ENCODE measurements at regions not wholly inside any gene's neighbourhood (a gene's known extent, or its start where the extent isn't known, plus 50 kb on each side); places are given as distances from the start of the nearest gene placed in this dataset.
"Not testable (repeated sequence)": the region's sequence is repeated elsewhere in the genome, so short reads cannot be mapped to it uniquely, and the experiment has no call there.

DNA sequence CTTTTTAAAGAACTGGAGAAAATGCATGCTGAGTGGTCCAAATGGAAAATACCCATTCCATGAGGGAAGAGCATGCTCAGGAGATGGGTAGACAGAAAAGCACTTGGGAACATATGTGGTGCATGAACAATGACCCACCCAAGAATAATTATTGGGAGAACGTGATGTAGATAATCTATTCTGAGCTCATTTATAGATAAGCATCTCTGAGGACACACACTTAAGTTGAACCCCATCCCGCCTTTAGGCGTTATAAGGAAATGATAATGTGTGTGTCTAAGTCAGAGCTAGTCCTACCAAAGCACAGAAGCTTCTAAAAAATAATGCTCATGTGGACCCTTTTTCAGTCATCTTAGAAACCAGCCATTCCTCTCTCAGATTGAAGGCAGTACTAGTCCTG is 189.9 kb downstream of the KTN1 start:
- DNase-seq, result no peak

DNA sequence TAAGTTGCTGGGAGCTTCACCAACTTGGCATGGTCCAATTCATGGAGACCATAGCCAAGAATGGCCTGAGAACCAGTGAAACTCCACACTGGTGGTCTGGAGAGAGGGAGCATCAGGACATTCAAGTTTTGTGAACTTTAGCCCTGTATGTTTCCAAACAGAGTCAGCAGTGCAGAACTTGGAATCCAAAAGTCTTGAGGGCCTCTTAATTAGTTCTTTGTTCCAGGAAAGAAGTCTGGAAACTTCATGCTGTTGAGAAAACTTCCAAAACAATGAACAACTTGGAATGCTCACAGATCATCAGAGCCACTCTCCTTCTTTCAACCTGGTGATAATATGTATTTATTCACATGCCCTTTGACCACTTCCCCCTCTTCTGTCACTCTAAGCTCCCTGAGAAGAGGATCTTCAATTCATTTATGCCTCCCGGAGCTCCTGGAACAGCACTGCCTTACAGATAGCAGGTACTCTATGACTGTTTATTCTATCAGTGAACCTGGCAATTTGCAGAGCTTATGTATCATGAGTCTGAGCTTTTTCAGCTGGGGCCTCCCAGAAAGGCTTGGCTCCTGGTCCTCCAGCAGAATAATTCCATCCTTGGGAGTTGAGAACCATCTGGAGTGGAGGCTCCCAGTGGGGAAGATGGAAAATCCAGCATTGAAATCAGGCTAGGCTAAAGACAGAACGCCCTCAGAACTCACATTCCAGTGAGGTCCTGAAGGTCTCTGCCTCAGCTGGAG is 191.4 kb downstream of the KTN1 start:
- DNase-seq, result no peak

DNA sequence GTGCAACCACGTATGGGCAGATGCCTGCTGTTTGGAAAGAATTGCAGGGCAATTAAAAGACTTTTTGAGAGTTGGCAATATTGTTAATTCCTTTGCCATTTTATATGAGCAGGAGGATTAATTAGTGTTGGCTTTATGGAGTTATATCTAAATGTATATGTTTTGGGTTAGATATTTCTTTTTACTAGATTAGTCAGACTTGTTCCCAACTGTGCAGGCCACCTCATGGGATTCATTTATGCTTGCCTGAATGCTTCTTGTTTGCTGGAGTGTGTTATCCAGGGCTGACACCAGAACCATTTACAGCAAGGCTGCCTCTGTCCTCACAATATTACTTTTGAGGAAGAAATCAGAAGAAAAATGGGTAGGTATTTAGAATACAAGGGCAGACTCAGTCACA is 192.5 kb downstream of the KTN1 start:
- DNase-seq, result no peak

DNA sequence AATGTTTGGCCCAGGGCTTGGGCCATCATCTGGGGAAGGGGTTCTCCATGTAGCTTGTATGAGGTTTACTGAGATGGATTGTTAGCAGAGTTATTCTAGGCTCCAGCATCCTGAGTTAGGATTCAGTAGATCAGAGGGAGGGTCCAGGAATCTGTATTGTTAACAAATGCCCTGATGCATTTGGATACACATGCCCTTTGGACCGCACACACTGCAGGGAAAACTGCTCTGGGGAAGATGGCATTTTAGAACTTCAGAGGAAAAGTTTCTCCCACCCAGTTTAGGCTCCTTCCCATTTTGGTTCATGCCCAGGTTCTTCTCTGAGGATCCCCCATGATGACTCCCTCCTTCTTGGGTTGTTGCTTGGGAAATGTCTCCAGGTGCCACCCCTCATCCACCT is 193.3 kb downstream of the KTN1 start:
- DNase-seq, result no peak

DNA sequence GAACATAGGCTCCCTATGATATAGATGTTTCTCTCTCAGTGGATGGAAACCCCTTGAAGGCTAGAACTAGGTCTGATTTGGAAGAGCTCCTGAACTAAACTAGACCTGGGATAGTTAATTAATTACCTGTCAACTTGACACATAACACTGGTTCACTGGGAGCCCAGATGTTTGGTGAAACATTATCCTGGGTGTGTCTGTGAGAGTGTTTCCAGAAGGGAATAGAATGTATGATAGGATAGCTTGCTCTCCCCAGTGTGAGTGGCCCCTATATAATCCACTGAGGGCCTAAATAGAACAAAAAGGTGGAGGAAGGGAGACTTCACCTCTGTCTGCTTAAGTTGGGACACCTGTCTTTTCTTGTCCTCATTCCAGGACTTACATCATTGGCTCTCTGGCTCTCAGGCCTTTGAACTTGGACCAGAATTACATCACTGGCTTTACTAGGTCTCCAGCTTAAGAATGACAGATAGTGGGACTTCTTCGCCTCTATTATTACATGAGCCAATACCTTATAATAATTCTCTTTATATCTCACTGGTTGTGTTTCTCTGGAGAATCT is 194.1 kb downstream of the KTN1 start:
- no peak for DNase-seq

DNA sequence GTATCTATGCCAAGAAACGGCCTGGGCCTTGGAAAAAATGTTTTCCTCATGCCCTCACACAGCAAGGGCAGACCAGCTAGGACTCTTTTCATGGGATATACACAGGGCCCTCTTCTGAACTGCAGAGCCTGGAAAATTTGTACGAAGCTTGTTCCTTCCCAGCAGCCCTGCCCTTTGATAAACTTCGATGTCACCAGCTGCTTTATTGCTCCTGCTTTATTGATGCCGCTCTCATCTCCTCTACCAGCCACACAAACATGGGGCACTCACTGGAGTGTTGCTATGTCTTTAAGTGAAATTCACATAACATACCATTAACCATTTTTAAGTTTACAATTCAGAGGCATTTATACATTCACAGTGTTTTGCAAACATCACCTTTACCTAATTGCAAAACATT is 197.9 kb downstream of the KTN1 start:
- no peak for DNase-seq

DNA sequence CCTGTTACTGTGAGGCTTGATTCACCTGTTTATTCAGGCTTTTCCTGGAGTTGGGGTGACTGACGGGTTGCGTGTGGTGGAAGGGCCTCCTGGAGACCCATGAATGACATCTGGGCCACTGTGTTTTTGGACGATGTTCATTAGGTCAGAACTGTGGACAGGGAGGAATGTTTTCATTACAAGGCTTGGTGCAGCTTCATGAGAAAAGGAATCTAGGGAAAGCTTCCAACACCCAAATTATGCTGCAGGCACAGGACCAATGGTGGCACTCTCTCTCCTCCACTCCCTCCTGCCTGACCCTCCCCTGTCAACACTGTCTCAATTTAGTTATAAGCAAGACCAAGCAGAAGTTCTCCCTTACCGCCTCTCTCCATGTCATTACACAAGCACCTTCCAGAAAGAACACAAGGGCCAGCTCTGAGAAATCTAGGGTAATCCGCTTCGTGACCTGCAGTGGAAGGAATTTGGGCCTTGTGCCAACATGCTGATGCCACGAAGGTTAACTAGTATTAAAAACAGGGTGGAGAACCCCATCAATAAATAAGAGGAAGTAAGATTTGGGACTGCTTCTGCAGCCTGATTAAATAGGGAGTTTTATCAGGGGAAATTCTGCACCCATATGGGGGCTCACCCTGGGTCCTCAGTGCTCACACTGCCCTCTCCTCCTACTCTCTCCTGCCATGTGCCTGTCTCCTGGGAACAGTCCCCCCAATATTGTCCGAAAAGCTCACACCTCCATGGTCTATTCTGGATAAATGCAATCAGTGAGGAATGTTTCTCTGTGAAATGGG is 200.3 kb downstream of the KTN1 start:
- no peak for DNase-seq

DNA sequence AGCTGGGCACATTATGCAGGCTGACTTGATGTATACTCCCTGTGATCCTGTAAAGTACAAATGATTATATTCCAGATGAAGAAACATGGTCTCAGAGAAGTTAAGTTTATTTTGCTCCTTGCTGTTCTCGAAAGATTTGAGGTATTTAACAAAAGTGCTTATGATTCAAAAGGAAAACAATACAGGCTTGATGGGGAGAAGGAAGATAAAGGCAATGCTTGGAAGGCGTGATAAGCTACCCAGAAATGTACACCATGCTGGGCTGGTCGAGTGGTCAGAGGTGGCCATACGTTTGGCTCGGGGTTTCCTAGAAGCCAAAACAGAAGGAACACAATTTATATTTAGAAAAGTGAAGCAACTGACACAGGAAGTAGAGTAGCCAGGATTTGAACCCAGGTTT is 201.0 kb downstream of the KTN1 start:
- no peak for DNase-seq

DNA sequence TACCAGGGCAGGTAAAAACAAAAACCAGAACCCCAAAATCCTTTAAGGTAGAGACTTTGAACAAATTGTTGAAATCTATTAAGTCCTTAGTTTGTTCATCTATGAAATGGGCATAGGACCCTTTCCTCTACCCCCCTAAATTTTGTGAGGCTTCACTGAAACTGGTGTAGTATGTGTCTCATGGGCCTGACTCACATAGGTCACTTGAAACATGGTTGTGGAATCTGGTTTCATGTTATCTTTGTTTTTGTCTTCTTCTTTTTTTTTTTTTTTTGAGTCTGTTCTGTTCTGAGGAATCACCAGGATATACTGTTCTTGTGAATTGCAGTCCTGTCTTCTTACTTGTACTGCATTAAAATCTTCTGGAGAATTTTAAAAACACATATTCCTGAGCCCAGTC is 202.2 kb downstream of the KTN1 start:
- no peak for DNase-seq

DNA sequence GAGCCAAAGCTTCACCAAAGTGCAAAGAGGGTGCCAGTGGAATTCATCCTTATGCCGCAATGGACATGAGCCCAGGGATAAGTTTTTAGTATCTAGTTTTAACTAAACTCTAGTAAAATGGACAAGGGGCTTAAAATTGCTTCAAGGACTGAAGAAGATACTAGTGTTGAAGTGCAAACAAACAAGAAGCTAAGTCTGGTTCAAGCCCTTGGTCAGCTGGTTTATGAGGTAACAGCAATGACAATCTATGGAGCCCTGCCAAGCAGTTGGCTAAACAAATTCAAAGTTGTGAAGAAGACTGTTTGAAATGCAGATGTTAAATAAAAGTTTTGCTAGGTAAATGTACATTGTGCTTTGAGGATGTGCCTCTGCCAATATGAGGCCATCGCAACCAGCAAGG is 209.4 kb downstream of the KTN1 start:
- no peak for DNase-seq

DNA sequence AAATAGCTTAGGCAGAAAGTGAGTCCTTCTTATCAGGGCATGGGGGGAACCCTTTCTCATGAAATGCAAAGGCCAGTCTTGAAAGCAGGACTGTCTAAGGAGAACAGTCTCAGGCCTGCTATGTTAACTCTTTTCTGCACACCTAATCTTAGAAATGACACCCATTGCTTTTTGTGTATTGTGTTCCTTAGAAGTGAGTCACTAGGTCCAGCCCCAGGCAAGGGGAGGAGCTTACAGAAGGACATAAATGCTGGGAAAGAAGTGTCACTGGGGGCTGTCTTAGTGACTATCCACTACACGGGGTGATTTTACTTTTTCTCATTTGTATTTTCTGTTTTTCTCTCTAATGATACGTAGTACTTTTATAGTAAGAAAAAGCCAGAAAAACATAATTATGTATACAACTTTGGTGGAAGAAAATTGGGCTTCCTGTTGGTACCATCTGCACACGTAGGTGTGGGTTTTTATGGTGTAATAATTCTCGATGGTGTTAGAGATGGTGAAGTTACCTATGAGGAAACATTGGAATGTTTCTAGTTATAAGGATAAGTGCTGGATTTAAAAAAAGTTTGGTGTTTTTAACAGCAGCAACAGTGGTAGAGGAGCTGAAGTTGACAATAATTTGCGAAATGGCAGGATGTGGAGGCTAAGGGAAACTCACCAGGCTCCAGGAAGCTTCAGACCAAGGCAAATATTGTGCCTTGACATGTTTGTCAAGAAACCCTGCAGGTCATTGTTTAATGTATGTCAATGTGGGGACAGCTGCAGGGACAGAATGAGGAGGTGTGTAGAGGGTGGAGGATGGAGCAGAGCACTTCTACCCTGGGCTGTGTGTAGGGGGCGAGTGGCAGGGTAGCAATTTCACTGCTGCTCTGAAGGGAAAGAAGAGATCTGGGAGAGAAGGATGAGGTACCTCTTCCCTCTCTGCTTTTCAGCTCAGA is 214.9 kb downstream of the KTN1 start:
- no peak for DNase-seq

DNA sequence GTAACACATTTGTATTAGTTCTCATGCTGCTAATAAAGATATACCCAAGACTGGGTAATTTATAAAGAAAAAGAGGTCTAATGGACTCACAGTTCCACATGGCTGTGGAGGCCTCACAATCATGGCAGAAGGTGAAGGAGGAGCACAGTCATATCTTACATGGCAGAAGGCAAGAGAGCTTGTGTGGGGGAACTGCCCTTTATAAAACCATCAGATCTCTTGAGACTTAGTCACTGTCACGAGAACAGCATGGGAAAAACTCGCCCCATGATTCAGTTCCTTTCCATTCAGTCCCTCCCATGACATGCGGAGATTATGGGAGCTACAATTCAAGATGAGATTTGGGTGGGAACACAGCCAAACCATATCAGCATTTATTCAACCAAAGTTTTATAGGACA is 216.5 kb downstream of the KTN1 start:
- not testable (repeated sequence) for DNase-seq

DNA sequence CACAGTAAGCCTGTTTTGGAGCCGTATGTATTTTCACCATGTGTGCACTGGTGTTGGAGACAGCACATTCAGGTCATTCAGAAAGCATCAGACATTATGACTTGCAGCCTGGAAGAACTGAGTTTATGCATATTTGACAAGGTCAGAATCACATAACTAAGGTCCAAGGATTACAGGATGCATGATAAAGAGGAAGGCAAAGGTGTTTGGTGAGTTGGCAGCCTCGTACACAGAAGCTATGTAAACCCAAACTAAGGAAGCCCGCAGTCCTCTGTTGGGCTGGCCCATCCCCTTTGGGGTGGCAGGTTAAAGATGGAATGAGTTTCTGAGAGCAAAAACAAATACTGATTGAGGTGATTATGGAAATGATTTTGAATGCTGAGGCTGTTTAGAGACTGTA is 218.4 kb downstream of the KTN1 start:
- DNase-seq, result no peak

DNA sequence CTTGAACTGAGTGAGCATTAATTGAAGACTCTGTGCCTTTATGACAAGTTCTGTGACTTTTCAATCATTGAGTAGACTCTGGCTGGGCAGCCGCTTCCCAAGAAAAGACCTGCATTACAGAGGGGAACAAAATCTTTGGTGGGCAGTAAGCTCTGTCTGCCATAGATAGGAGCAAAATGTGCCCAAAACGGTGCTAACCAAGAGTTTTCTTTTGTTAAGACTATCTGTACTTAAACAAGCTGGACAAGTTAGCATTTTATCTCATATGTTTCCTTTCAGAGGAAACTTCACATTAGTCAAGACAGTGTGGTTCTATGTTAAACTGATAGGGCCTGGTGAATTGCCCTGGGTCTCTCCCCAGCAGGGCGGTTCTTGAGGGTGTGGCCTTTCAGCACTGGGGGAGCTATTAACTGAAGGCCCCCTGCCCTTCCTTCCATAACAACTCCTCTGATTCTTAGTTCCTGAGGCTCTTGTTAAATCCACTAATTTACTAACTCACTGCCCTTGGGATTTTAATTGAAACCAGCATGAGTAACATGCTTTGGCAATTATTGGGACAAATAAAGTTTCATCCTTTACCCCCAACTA is 219.6 kb downstream of the KTN1 start:
- DNase-seq, result no peak

DNA sequence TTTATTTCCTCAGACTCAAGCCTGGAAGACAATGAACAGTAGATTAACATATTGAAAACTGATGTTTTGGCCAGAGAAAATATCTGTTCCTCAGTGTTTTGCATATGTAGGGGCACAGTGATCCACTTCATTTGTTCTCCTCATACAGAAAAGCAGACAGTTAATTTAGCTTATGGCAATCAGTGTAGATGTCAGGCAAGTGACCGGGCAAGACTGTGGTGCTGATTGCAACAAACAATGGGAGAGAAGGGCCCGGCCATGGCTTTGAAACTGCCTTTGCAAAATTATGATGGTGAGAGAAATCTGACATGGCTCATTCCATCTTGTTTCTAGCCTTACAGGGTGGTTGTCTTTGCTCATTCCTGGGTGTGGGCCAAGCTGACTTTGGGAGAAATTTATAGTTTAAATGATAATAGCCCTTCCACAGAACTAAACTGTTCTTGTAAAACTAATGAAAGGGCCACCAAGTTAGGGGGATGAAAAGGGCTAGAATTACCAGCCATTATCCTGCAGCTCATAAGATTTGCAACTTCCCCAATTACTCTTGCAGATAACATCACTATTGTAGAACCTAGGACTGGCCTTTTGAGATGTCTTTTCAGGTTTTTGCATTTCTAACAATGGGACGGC is 220.3 kb downstream of the KTN1 start:
- DNase-seq, result no peak

DNA sequence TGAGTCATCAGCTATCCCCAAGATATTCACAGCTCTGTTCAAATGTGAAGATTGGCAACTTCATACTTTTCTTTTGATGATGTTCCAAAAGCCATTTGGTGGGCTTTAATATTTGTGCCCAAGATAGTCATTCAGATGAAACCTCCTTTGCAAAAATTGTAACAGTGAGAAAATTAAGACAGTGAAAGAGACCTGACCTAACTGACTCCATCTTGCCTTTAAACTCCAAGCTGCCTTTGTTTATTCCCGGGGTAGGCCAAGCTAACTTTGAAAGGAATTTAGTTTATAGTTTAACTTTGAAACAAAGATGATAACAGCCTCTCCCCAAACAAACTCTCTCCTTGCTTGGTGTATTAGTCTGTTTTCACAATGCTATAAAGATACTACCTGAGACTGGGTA is 221.1 kb downstream of the KTN1 start:
- DNase-seq, result no peak

DNA sequence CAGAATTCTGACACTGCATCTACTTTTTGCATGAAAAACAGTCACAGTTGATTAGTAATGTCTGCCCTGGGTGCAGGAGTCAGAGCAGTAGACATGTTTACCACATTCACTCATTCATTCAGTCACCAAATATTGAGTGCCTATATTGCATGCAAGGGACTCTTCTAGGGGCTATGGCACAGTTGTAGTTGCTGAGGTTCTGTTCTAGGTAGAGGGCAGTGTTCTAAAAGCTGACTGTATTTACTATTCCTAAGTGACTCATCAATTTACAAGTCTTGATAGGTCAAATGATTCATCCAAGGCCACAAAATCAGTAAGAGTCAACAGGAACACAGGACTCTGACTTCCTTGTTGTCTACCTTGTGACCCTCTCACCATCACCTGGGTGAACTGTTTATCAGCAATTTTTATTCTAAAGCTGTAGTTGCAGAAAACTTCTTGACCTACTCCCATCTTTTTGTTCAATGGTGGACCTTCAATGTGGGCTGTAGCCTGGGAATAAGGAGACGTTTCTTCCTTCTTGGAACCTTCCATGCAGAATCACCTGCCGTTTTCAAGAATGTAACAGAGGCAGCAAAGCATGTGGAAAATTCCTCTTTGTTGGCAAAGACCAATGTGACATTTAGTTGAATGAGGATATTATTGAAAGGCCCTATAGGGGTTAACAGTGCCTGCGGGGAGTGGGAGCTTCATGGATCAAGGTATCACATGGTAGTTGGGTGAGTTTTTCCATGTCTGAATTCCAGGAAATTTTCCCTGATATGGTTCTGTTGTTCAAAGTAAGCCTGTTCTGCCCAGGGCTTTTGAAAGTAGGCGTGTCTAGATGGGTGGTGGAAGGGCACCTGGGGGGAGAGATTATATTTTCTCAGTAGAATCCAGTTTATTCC is 223.2 kb downstream of the KTN1 start:
- DNase-seq, result no peak

DNA sequence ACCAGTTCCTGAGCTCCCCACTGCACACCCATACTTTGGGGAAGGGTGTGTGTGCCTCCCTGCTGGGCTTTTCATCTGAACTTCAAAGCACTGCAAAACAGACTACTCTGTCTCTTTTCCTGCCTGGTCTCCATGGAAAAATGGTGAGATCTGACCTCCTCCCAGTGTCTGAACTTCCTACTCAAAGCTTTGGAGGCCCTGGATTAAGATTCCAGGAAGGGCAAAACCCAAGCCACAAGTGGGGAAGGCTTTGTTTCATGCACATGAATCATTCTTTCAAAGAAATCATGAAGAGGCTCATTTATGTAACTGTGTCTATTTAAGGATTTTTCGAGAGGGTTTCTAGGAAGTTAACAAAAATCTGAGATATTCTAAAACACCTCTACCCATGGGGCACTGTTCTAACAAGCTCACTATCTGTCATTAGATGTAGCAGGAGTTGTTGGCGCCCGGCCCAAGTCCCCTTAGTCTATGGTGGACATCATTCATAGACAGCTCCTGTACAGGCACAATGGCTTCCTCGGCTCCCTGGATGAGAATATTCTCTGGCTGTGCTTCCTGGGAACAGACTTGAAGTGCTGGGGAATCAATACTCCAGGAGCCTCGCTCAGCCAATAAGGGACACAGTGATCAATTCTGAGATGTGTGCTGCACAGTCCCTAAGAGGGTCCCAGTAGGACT is 224.0 kb downstream of the KTN1 start:
- DNase-seq, result no peak

DNA sequence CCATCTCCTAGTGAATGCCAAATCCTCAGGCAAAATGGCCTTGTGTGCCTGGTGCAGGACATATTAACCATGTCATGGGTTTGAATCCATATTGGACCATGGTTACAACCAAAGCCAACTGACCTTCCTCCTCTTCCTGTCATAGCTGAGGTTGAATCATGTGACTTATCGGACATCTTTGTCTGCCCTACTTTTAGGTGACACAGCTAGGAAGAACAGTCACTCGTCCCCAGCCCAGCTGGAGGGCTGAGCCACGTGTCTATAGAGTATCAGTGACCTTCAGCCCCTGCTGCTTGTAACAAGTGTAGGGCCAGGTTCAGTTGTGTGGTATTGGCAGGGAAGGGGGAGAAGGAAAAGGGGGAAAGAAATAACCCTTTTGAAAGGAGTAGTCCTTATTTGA is 225.2 kb downstream of the KTN1 start:
- DNase-seq, result no peak

DNA sequence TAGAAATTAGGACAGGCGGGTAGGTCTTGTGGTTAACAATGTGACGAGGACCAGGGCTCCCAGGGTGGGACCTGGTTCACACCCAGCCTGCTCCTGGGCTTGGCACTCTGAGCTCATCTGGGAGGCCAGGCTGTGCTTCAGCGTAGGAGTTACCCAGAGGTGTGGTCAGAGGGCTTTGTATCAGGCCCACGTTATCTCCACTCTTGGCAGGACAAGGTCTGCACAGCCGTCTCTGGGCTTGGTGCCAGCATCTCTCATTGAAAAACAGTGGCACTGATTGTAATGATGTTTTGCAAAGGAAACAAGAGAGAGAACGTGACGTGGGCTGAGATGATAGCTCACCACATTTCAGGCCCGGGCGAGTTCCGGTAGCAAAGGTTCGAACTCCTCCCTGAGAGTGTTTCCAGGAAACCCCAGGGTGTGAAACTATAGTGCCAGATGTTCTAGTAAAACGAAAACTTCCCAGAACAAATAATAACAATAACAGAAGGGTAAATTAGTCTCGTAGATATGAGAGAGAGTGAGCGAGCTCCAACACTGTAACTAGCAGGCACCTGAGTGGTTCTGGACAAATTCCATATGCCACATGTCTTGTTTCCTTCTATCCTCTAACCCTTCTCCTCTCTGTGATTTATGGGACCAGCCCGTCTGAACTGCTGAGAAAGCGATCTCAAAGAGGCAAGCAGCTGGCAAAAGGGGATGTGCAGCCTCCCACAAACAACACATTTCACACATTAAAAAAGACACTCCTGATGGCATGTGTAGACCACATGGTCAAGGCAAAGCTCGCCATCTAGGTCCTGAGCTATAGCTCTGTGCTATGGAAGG is 227.3 kb downstream of the KTN1 start:
- DNase-seq, result no peak
